Hepatocyte (in vitro differentiated cells): ENCODE measurements at regions not wholly inside any gene's neighbourhood (a gene's known extent, or its start where the extent isn't known, plus 50 kb on each side); places are given as distances from the start of the nearest gene placed in this dataset.

ENCODE experiments used
- CTCF ChIP-seq: fragments of 200-600 bp; sonication (generic); IDR thresholded peaks from 2 replicates; pipeline ENCODE4 v1.5.1; 2016; ENCODE audit warnings: antibody characterized with exemption, mild to moderate bottlenecking; ENCODE audit not compliant: poor library complexity
- EZH2 ChIP-seq: fragments of 200-600 bp; sonication (generic); IDR thresholded peaks from 2 replicates; pipeline ENCODE4 v1.6.1; 2016; ENCODE audit warnings: antibody characterized with exemption, mild to moderate bottlenecking, borderline replicate concordance

GRCh38 chr2:163834221-163834620 is 98.4 kb upstream of the FIGN start:
- no peak for TF ChIP-seq CTCF
- no peak for TF ChIP-seq EZH2
